GM19324 (cell line): ENCODE measurements at regions not wholly inside any gene's neighbourhood (a gene's known extent, or its start where the extent isn't known, plus 50 kb on each side); places are given as distances from the start of the nearest gene placed in this dataset.

Experiments used
- ATAC-seq: cut with Tn5 transposase; IDR thresholded peaks from one replicate; pipeline ENCODE4 v1.9.1; 2021; ENCODE audit warnings: mild to moderate bottlenecking, moderate library complexity; ENCODE audit not compliant: unreplicated experiment, low FRiP score

DNA sequence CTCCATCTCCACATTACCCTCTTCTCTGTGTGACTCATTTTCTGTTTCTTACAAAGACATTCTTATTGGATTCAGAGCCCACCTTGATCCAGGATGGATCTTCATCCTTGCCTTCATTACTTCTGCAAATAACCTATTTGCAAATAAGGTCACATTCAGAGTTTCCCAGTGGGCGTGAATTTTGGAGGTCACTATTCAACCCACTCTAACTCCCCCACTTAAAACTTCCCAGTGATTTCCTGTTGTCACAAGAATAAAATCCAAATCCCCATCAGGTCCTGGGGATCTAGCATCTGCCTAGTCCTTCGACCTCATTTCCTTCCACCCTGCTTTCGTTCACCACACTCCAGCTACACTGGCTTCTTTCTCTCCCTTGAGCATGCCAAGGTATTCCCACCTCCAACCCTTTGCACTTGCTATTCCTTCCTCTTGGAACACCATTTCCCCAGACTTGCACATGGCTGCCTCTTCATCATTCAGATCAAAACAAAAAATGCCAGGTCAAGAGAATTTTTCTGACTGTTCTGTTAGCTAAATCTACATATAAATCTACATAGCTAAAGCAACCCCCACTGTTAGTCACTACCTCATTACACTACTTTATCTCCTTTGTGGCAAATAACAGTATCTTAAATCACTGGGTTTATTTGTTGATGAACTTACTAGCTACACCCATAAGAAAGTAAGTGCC, 187.2 kb downstream of the TOMM20 start:
- ATAC-seq: no peak

DNA sequence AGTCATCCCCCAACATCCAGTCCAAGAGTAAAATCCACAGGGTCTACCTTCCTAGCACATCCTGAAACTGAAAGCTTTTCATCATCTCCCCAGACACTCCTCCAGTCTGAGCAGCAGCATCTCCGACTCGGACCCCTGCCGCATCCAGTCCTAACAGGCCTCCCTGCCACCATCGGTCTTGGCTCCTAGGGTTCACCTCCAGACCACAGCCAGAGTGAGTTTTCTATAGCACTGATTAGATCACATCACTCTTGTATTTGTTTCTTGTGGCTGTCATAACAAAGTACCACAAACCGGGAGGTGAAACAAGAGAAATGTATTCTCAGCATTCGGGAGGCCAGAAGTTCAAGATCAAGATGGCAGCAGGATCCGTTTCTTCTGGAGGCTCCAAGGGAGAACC, 187.8 kb downstream of the TOMM20 start:
- ATAC-seq: no peak

DNA sequence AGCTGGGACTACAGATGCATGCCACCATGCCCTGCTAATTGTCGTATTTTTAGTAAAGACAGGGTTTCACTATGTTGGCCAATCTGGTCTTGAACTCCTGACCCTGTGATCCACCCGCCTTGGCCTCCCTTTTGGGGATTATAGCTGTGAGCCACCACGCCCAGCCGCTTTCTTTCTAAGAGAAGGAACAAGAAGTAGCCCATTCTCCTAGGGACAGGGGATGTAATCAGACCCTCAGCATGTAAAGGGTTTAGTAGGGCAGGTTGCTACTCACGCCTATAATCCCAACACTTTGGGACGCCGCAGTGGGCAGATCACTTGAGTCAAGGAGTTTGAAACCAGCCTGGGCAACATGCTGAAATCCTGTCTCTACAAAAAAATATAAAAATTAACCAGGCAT, 189.7 kb downstream of the TOMM20 start:
- no peak for ATAC-seq

DNA sequence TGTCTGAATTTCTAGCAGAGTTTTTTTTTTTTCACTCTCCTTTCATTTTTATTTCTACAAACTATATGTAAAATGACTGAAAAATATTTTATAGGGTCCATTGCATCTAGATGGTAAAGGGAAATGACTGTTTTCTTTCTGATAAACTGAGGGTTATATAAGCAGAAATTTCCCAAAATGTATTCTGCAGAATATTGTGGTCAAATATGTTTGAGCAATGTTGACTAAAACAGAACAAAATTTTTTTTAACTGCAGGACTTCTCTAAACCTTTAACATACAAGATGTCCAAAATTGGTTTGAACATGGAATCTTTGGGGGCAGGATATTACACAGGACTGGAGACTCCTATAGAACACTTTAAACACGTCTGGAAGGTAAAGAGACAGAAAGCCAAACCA, 190.5 kb downstream of the TOMM20 start:
- no peak for ATAC-seq

DNA sequence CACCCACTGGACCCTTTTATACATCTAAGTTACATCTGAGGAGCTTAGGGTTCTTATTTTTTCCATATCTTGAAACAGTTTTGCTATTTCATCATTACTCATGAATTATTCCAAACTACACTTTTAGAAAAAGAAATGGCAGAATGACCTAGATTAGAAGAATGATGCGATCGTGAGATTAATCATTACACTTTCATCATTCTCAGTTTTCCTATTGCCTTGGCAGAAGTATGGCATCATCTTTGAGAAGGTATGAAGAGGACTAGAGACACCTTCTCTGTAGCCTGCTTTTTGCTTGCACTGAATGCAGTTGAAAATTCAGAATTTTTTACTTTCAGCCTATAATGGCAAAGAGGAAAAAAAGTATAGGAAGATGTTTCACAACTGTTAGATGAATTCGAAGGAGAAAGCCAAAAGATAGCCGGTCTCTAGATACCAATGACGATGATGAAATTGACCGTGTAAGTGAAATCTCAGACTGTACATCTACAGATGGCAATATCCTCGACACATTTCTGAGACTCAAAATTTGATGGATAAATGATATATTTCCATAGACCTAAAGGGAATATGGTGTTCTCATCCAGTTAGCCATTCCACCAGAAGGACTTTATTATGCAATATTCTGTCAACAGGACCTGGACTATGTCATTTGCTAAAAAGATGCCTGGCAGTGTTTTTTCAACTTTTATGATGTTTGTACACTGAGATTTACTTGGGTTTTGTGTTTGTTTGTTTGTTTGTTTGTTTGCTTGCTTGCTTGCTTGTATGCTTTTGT, 191.8 kb downstream of the TOMM20 start:
- no peak for ATAC-seq

DNA sequence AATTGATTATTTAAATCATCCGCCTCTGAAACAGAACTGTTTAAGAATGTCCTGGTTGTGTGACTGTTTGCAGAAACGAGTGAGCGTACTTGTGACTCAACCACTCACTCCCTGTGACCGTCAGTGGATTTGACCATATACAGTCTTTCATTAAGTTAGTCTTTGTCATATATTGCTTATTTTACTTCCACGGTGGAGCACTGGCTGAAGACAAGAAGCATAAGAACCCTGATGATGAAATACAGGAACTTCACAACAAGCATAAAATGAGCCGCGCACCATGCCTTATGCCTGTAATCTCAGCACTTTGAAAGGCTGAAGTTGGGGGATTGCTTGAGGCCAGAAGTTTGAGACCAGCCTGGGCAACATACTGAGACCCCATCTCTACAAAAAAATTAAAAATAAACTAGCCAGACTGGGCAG, 194.0 kb downstream of the TOMM20 start:
- no peak for ATAC-seq

DNA sequence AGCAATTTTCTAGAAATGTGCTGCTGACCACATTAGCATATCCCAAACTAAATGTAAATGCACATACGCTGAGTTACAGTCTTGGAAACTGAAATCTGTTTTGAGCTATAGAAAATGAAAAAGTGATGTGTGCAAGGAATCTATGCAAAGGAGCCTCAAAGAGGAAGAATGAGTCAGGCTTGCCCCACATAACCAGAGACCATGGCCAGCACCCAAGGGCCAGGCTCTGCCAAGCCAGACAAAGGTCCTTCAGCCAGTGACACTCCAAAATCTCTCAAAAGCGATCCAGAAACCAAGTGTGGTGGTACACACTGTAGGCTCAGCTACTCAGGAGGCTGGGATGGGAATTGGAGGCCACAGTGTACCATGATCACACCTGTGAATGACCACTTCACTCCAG, 195.2 kb downstream of the TOMM20 start:
- ATAC-seq: peak; percentile 86

DNA sequence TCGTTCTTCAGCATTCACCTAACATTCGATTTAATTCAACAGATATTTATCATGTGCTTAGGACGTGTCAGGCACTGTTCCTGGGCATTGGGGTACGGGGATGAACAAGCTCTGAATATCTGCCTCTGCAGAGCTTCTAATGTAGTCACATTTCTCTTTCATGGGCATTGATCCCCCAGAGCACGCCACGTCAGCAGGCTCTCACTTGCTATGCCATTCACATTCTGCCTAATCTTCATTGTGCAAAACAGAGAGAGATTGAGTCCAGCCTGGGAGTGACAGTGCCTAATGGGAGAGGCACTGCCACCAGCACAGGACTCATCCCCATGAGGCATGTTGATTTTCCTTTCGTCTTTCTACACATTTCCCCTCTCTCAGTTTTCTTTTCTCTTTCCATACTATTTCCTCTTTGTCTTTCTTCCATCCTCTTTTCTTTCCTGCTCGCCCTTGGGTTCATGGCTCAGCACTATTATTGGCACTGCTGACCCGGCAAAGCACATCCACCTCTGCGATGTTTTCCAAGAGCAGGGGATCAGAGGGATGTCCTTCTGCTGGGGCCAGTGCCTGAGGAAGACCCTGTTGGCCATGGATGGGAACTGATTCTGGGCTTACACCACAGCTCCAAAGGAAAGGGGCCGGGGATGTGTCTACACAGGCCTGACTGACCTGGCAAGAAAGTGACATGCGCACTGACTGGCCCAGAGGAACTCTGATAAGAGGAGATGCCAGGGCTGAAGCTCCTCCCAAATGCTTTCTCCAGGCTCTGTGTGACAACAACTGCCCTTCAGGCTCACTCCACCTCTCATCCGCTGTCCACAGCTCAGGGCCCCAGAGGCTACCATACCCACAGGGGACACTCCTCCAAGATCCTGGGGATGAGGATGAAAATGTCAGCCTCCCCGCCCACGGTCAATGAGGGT, 195.9 kb downstream of the TOMM20 start:
- peak; percentile 21 for ATAC-seq

DNA sequence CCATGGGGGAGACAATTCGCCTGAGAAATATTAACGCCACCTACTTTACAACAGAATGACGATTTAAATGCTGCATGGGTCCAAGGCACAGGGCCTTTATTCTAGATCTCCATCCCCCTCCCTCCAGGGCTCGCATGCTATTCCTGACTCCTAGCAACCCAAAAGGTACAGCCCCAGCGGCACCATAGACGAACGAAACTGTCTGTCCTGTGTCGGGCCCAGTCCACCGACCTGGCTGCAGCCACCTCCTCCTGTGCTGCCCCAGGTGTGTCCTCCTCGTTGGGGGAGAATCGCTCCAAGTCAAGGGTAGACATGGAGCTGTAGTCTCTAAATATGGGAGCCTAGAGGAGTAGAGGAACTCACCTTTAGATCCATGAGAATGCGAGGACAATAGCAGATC, 196.5 kb downstream of the TOMM20 start:
- no peak for ATAC-seq

DNA sequence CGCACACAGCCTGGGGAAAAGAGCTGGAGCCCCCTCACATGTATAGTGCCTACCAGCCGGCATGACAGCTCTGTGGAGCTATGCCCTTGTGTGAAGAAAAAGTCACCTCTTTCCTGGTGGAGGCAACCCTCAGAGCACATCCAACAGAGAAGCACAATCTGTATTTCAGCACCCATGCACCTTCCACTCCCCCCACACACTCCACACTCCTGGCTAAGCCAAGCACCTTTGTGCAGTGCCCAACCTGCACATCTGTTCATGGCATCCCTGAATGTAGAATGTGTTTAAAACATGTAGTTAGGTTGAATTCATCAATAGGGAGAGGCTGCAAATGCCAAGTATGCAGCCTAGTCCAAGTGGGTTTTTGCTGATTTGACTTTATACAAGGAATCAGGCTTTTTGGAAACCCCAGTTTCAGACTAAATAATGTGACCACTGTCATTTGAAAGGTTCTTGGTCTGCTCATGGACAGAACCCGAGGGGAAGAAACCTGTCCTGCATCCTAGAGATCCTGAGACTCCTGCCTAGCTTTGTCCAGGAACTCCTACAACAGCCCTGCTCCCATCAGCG, 197.1 kb downstream of the TOMM20 start:
- ATAC-seq: no peak

DNA sequence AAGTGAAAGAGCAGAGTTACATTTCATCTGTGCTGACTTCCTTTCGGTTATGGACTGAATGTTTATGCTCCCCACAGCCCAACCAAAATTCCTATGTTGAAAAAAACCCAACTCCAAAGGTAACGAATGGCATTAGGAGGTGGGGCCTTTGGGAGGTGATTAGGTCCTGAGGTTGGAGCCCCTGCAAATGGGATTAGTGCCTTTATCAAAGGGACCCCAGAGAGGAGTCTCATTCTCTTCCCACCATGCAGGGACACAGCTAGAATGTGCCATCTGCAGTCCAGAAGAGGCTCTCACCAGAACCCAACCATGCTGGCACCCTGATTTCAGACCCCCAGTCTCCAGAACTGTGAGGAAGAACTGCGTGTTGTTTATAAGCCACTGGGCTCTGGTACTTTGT, 199.3 kb downstream of the TOMM20 start:
- no peak for ATAC-seq

DNA sequence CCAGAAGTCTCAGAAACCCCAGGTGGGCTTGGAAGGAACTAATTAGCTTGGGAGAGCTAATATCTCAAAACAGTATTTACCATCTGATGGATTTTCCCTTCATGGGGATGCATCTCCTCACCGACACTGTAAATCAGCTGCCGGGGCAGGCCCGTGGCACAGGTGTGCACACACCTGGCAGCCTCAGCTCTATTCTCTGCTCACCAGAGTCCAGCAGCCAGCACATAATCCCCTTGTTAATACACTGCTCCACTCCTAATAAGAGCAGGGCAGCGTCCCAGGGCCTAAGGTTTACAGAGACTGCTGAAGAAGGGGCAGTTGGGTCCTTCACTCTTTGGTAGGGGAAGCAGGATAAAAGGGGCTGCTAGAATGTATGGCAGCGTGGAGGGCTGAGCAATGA, 200.0 kb downstream of the TOMM20 start:
- ATAC-seq: no peak

DNA sequence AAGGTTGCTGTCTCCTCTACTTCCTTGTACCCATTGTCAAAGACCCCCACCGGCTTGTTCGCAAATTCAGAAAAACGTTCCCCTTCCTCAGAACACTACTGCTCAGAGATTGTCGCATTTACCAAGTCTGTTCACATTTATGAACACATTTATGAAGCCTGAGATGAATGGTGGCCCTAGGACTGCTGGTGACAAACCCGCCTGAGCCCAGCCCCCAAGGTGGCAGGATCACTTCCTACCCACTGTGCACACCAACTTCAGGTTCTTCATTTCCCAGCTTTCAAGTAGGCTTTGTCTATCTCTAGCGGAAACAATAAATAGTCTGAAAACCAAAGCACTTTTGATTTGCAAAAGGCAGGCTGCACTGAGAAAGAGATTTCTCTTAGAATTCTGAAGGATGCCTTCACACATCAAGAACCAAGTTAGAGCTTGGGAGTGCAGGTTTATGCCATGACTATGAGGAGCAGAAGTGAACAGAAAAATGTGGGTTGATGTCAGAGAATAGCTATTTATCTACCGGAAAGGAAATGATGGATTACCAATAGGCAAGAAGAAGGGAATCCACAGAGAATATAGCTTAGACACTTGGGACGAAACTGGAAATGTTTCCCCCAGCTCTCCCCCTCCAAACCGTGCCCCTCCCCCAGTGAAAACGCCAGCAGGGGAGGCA, 200.5 kb downstream of the TOMM20 start:
- ATAC-seq: no peak

DNA sequence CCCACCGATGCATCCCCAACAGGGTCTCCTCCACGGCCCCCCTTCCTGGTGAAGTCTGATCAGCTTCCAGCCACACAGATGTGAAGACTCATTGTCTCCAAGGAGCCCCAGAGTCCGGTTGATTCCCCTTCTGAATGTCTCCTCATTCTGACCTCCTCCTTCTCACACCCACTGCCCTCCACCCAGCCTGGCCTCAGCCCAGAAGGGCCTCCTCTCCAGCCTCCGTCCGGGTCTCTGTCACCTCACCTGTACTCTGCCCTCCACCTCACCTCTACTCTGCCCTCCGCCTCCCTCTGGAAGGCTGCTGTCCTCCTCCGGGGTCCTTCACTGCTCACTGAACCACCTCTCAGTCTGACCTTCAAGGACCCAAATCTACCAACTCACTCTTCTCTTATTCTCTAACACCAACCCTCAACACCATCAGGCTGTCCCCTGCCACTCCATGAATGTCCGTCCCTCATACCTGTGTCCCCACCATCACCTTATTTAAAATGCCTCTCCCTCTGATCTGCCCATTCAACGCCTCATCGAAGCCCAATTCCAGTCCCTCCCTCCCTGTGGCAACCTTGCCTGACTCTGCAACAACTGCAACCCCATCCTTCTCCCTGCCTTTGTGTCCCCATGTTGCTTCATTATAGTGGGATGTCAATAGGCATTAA, 201.2 kb downstream of the TOMM20 start:
- no peak for ATAC-seq

DNA sequence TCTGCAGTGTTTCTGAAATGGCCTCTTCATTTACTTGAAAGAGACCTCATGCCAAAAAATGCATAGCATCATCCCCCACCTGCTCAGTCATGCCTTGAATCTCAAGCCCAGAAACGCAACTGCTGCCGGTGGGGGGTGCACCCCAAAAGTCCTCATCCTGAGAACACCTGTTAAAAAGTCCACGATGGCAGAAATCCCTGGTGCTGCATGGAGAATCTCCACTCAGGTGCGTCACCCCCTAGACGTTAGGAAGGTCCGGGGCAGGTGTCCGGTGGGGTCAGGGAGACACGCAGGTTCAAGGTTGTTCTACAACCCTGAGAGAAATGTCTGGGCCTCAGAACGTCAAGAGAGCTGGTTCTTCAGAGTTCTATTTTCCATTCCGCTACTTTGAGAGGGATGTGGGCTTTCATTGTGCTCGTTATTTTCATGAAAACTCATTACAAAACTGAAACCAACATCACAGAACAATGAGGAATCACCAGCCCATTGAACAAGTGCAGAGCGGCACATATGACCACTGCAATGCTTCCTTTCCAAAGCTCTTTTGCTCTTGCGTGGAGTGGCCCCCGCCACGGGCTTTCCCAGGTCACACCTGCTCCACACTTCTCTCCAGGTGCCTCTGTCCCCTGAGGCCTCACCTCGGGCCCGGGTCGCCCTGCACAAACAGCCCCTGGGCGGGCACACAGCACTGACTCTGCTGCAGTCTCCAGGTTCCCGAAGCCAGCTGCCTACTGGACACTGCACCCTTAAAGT, 201.9 kb downstream of the TOMM20 start:
- peak; percentile 78 for ATAC-seq

DNA sequence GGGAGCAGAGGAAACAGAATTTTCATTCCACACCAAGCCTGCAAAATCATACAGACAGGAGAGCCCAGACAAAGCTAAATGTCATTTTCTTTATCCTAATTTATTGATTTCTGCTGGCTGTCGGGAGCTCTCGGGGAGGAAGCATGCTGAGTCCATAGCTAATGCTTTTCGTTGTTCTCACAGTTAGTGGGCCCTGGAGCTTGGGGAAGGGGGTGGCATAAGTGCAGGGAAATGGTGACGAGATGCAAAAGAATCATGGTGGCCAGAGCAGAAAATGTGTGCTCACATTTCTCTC, 202.4 kb downstream of the TOMM20 start:
- no peak for ATAC-seq

DNA sequence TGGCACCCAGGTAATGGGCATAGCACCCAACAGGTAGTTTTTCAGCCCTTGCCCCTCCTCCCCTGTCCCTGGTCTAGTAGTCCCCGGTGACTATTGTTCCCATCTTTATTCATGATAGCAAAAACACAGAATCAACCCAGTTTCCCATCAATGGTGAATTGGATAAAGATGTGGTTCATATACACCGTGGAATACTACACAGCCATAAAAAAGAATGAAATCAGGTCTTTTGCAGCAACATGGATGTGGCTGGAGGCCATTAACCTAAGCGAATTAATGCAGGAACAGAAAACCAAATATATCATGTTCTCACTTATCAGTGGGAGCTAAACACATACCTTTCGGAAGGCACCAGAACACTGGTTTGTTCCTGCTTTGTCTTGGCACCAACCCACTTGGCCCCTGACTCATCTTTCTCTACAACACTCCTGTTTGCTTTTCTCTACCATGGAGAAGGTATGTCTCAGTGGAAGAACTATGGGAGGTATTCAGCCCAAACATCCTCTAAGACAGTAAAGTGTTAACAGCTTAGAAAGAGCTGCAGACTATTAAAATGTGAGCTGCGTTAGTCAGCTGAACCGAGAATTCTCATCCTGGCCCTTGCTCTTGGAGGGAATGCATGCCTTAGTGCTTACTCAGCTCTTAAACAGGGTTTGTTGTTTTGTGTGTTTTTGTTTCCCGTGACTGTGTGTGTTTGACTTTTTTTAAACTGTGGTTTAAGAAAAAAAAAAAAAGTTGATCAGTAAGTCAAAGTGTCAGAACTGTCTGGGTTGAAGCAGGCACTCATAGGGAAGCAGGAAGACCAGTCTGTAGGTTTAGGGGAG, 203.0 kb downstream of the TOMM20 start:
- no peak for ATAC-seq
